ENCODE measurements at regions not wholly inside any gene's neighbourhood (a gene's known extent, or its start where the extent isn't known, plus 50 kb on each side); places are given as distances from the start of the nearest gene placed in this dataset.

- Histone ChIP-seq H3K9ac (ENCODE audit: insufficient read length, low read depth) (no peak overlapping the region), H3K36me3 (ENCODE audit: insufficient read depth, insufficient read length, low read length) (no peaks in the 10 kb centered on the region), H3K4me1 (ENCODE audit: insufficient read depth, insufficient read length) (no peaks in the 10 kb centered on the region), H3K27me3 (ENCODE audit: insufficient read depth, insufficient read length) (no peaks in the 10 kb centered on the region), H3K4me3 (ENCODE audit: insufficient read length, low read depth) (no peak overlapping the region), H3K9me3 (ENCODE audit: insufficient read depth, low read length) (no peaks in the 10 kb centered on the region)
- TF ChIP-seq YY1 (IDR thresholded peaks at IDR 0.05; ENCODE audit: insufficient read depth, insufficient read length) (no peak), ZNF274 (IDR thresholded peaks at IDR 0.05; ENCODE audit: low read depth, low read length) (no peak), SUZ12 (IDR thresholded peaks at IDR 0.05; ENCODE audit: extremely low read depth, insufficient read depth, insufficient read length) (no peak)
- no peak for DNase-seq (ENCODE audit: low read depth, low spot score)
Measured at GRCh38 chr21:19855522-19855921, 1142.7 kb upstream of the NCAM2 start.

- no peak overlapping the region for H3K9ac ChIP-seq (ENCODE audit: insufficient read length, low read depth)
- H3K9me3 ChIP-seq (ENCODE audit: insufficient read depth, low read length), result no peaks in the 10 kb centered on the region
- TF ChIP-seq YY1 (IDR thresholded peaks at IDR 0.05; ENCODE audit: insufficient read depth, insufficient read length) (no peak), ZNF274 (IDR thresholded peaks at IDR 0.05; ENCODE audit: low read depth, low read length) (no peak)
- H3K27me3 ChIP-seq (ENCODE audit: insufficient read depth, insufficient read length), result no peaks in the 10 kb centered on the region
- H3K4me1 ChIP-seq (ENCODE audit: insufficient read depth, insufficient read length), result no peaks in the 10 kb centered on the region
- no peaks in the 10 kb centered on the region for H3K36me3 ChIP-seq (ENCODE audit: insufficient read depth, insufficient read length, low read length)
- DNase-seq (ENCODE audit: low read depth, low spot score), result no peak
- no peak overlapping the region for H3K4me3 ChIP-seq (ENCODE audit: insufficient read length, low read depth)
Measured at GRCh38 chr21:19864476-19864875, 1133.7 kb upstream of the NCAM2 start.

DNA sequence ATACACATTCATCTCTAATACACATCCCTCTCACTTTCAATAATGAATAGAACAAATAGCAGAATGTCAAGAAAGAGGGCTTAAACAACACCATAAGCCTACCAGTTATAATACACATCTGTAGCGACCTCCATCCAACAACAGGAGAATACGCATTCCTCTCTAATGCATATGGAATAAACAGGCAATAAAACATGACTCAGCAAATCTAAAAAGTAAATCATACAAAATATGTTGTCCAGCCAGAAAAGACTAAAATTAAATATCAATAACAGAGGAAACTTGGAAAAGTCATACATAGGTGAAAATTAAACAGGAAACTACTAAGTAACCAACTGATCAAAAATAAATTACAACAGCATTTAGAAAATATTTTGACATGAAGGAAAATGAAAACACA is 1127.5 kb upstream of the NCAM2 start:
- Histone ChIP-seq H3K36me3 (ENCODE audit: insufficient read depth, insufficient read length, low read length) (no peaks in the 10 kb centered on the region), H3K4me1 (ENCODE audit: insufficient read depth, insufficient read length) (no peaks in the 10 kb centered on the region), H3K9me3 (ENCODE audit: insufficient read depth, low read length) (no peaks in the 10 kb centered on the region), H3K27me3 (ENCODE audit: insufficient read depth, insufficient read length) (no peaks in the 10 kb centered on the region), H3K9ac (ENCODE audit: insufficient read length, low read depth) (no peak overlapping the region), H3K4me3 (ENCODE audit: insufficient read length, low read depth) (no peak overlapping the region)
- no peak for DNase-seq (ENCODE audit: low read depth, low spot score)
- TF ChIP-seq ZNF274 (IDR thresholded peaks at IDR 0.05; ENCODE audit: low read depth, low read length), result no peak
- no peak for TF ChIP-seq YY1 (IDR thresholded peaks at IDR 0.05; ENCODE audit: insufficient read depth, insufficient read length)
- no peak for TF ChIP-seq SUZ12 (IDR thresholded peaks at IDR 0.05; ENCODE audit: extremely low read depth, insufficient read depth, insufficient read length)

GRCh38 chr21:19874521-19874920 is 1123.7 kb upstream of the NCAM2 start:
- Histone ChIP-seq H3K4me3 (ENCODE audit: insufficient read length, low read depth) (no peak overlapping the region), H3K27me3 (ENCODE audit: insufficient read depth, insufficient read length) (no peaks in the 10 kb centered on the region), H3K4me1 (ENCODE audit: insufficient read depth, insufficient read length) (no peaks in the 10 kb centered on the region), H3K36me3 (ENCODE audit: insufficient read depth, insufficient read length, low read length) (no peaks in the 10 kb centered on the region), H3K9ac (ENCODE audit: insufficient read length, low read depth) (no peak overlapping the region), H3K9me3 (ENCODE audit: insufficient read depth, low read length) (no peaks in the 10 kb centered on the region)
- DNase-seq (ENCODE audit: low read depth, low spot score), result no peak
- TF ChIP-seq ZNF274 (IDR thresholded peaks at IDR 0.05; ENCODE audit: low read depth, low read length), result no peak
- TF ChIP-seq SUZ12 (IDR thresholded peaks at IDR 0.05; ENCODE audit: extremely low read depth, insufficient read depth, insufficient read length), result no peak
- TF ChIP-seq YY1 (IDR thresholded peaks at IDR 0.05; ENCODE audit: insufficient read depth, insufficient read length), result no peak

GRCh38 chr21:19878133-19878532 is 1120.1 kb upstream of the NCAM2 start:
- DNase-seq (ENCODE audit: low read depth, low spot score), result no peak
- no peak for TF ChIP-seq YY1 (IDR thresholded peaks at IDR 0.05; ENCODE audit: insufficient read depth, insufficient read length)
- no peak for TF ChIP-seq ZNF274 (IDR thresholded peaks at IDR 0.05; ENCODE audit: low read depth, low read length)
- no peak for TF ChIP-seq SUZ12 (IDR thresholded peaks at IDR 0.05; ENCODE audit: extremely low read depth, insufficient read depth, insufficient read length)
- no peaks in the 10 kb centered on the region for H3K9me3 ChIP-seq (ENCODE audit: insufficient read depth, low read length)
- H3K9ac ChIP-seq (ENCODE audit: insufficient read length, low read depth), result no peak overlapping the region
- no peaks in the 10 kb centered on the region for H3K27me3 ChIP-seq (ENCODE audit: insufficient read depth, insufficient read length)
- H3K36me3 ChIP-seq (ENCODE audit: insufficient read depth, insufficient read length, low read length), result no peaks in the 10 kb centered on the region
- H3K4me1 ChIP-seq (ENCODE audit: insufficient read depth, insufficient read length), result no peaks in the 10 kb centered on the region
- H3K4me3 ChIP-seq (ENCODE audit: insufficient read length, low read depth), result no peak overlapping the region

- Histone ChIP-seq H3K4me1 (ENCODE audit: insufficient read depth, insufficient read length) (no peaks in the 10 kb centered on the region), H3K9ac (ENCODE audit: insufficient read length, low read depth) (no peak overlapping the region), H3K27me3 (ENCODE audit: insufficient read depth, insufficient read length) (no peaks in the 10 kb centered on the region), H3K4me3 (ENCODE audit: insufficient read length, low read depth) (no peak overlapping the region), H3K9me3 (ENCODE audit: insufficient read depth, low read length) (no peaks in the 10 kb centered on the region), H3K36me3 (ENCODE audit: insufficient read depth, insufficient read length, low read length) (no peaks in the 10 kb centered on the region)
- no peak for TF ChIP-seq YY1 (IDR thresholded peaks at IDR 0.05; ENCODE audit: insufficient read depth, insufficient read length)
- no peak for TF ChIP-seq ZNF274 (IDR thresholded peaks at IDR 0.05; ENCODE audit: low read depth, low read length)
- no peak for TF ChIP-seq SUZ12 (IDR thresholded peaks at IDR 0.05; ENCODE audit: extremely low read depth, insufficient read depth, insufficient read length)
- DNase-seq (ENCODE audit: low read depth, low spot score), result no peak
Measured at GRCh38 chr21:19899645-19900044, 1098.6 kb upstream of the NCAM2 start.

GRCh38 chr21:19900149-19900548 is 1098.1 kb upstream of the NCAM2 start:
- DNase-seq (ENCODE audit: low read depth, low spot score), result no peak
- Histone ChIP-seq H3K36me3 (ENCODE audit: insufficient read depth, insufficient read length, low read length) (no peaks in the 10 kb centered on the region), H3K9me3 (ENCODE audit: insufficient read depth, low read length) (no peaks in the 10 kb centered on the region), H3K27me3 (ENCODE audit: insufficient read depth, insufficient read length) (no peaks in the 10 kb centered on the region), H3K4me3 (ENCODE audit: insufficient read length, low read depth) (no peak overlapping the region), H3K4me1 (ENCODE audit: insufficient read depth, insufficient read length) (no peaks in the 10 kb centered on the region), H3K9ac (ENCODE audit: insufficient read length, low read depth) (no peak overlapping the region)
- no peak for TF ChIP-seq ZNF274 (IDR thresholded peaks at IDR 0.05; ENCODE audit: low read depth, low read length)
- no peak for TF ChIP-seq YY1 (IDR thresholded peaks at IDR 0.05; ENCODE audit: insufficient read depth, insufficient read length)
- TF ChIP-seq SUZ12 (IDR thresholded peaks at IDR 0.05; ENCODE audit: extremely low read depth, insufficient read depth, insufficient read length), result no peak

- TF ChIP-seq SUZ12 (IDR thresholded peaks at IDR 0.05; ENCODE audit: extremely low read depth, insufficient read depth, insufficient read length) (no peak), YY1 (IDR thresholded peaks at IDR 0.05; ENCODE audit: insufficient read depth, insufficient read length) (no peak), ZNF274 (IDR thresholded peaks at IDR 0.05; ENCODE audit: low read depth, low read length) (no peak)
- no peak for DNase-seq (ENCODE audit: low read depth, low spot score)
Measured at GRCh38 chr21:19908390-19908789, 1089.8 kb upstream of the NCAM2 start.

More at GRCh38 chr21:19908390-19908789, 1089.8 kb upstream of the NCAM2 start:
- no peaks in the 10 kb centered on the region for H3K9me3 ChIP-seq (ENCODE audit: insufficient read depth, low read length)
- H3K4me3 ChIP-seq (ENCODE audit: insufficient read length, low read depth), result no peak overlapping the region
- H3K27me3 ChIP-seq (ENCODE audit: insufficient read depth, insufficient read length), result no peaks in the 10 kb centered on the region
- no peak overlapping the region for H3K9ac ChIP-seq (ENCODE audit: insufficient read length, low read depth)
- H3K4me1 ChIP-seq (ENCODE audit: insufficient read depth, insufficient read length), result no peaks in the 10 kb centered on the region
- H3K36me3 ChIP-seq (ENCODE audit: insufficient read depth, insufficient read length, low read length), result no peaks in the 10 kb centered on the region

All from NT2/D1 (cell line).